CD14-positive monocyte (primary cell): ENCODE measurements at regions not wholly inside any gene's neighbourhood (a gene's known extent, or its start where the extent isn't known, plus 50 kb on each side); places are given as distances from the start of the nearest gene placed in this dataset.

Source experiments
- DNase-seq, 3 donors: peaks; one replicate each; pipeline ENCODE4 v3.0.0-alpha.2; 2011 to 2022
- H2AFZ ChIP-seq: 2 replicates; pipeline ENCODE4 v1.6.0; 2012; ENCODE audit warnings: mild to moderate bottlenecking, low read depth, low read length, inconsistent platforms; ENCODE audit not compliant: insufficient read depth, poor library complexity, severe bottlenecking
- H3K27ac ChIP-seq, 2 donors: 1 replicate in 1 of 2; 2 replicates in 1 of 2; pipeline ENCODE4 v1.5.1; 2012 to 2013; ENCODE audit warnings: low read length in 2 of 2, control low read depth in 1 of 2, inconsistent platforms in 1 of 2, low read depth in 1 of 2, mild to moderate bottlenecking in 1 of 2
- H3K27me3 ChIP-seq, 2 donors: one replicate each; pipeline versions ENCODE4 v1.6.0 to v1.6.1; 2011 to 2013; ENCODE audit warnings: low read length in 2 of 2; ENCODE audit not compliant: control insufficient read depth in 2 of 2, insufficient read depth in 2 of 2
- H3K36me3 ChIP-seq, 2 donors: replicated peaks in 1 of 2; 1 replicate in 1 of 2; 2 replicates in 1 of 2; pipeline versions ENCODE4 v1.5.1 to v1.6.1; 2012 to 2013; ENCODE audit warnings: low read length in 2 of 2, control low read depth in 1 of 2, inconsistent platforms in 1 of 2, mild to moderate bottlenecking in 1 of 2; ENCODE audit not compliant: insufficient read depth in 2 of 2, control insufficient read depth in 1 of 2
- H3K4me1 ChIP-seq, 2 donors: 1 replicate in 1 of 2; 2 replicates in 1 of 2; pipeline versions ENCODE4 v1.5.1 to v1.6.1; 2012 to 2013; ENCODE audit warnings: low read length in 2 of 2, control low read depth in 1 of 2, inconsistent platforms in 1 of 2, mild to moderate bottlenecking in 1 of 2, moderate library complexity in 1 of 2; ENCODE audit not compliant: insufficient read depth in 2 of 2, control insufficient read depth in 1 of 2
- H3K4me2 ChIP-seq: replicated peaks from 2 replicates; pipeline ENCODE3; 2012; ENCODE audit warnings: low read length, moderate library complexity, mild to moderate bottlenecking; ENCODE audit not compliant: poor library complexity, severe bottlenecking; ENCODE audit errors: extremely low read depth
- H3K4me3 ChIP-seq, 3 experiments: fragments of 200-600 bp in 1 of 3; sonication (generic) in 1 of 3; replicated peaks in 1 of 3; 1 replicate in 2 of 3; 2 replicates in 1 of 3; pipeline ENCODE4 v1.5.1; 2011 to 2013; ENCODE audit warnings: low read length in 3 of 3, mild to moderate bottlenecking in 3 of 3, control low read depth in 2 of 3, low read depth in 2 of 3, inconsistent platforms in 1 of 3, moderate library complexity in 1 of 3
- H3K79me2 ChIP-seq: 2 replicates; pipeline ENCODE4 v1.6.0; 2012; ENCODE audit warnings: mild to moderate bottlenecking, control low read depth, inconsistent platforms, low read length, moderate library complexity; ENCODE audit not compliant: insufficient read depth
- H3K9ac ChIP-seq: 2 replicates; pipeline ENCODE4 v1.6.0; 2017; ENCODE audit warnings: low read length, mild to moderate bottlenecking; ENCODE audit not compliant: insufficient read depth, poor library complexity, severe bottlenecking
- H3K9me3 ChIP-seq, 2 donors: replicated peaks in 1 of 2; 1 replicate in 1 of 2; 2 replicates in 1 of 2; pipeline versions ENCODE4 v1.5.1 to v1.6.1; 2012 to 2013; ENCODE audit warnings: low read length in 2 of 2, control low read depth in 1 of 2; ENCODE audit not compliant: control insufficient read depth in 1 of 2, insufficient read depth in 1 of 2
- H4K20me1 ChIP-seq: 2 replicates; pipeline ENCODE4 v1.6.0; 2012; ENCODE audit warnings: mild to moderate bottlenecking, low read length, control low read depth, moderate library complexity; ENCODE audit not compliant: insufficient read depth
- H3K27ac Mint-ChIP-seq, 7 donors: one replicate each; pipeline ENCODE4 v1.8.0; 2020; ENCODE audit warnings: mild to moderate bottlenecking in 7 of 7, mixed read lengths in 7 of 7, moderate library complexity in 6 of 7, inconsistent platforms in 2 of 7
- H3K27me3 Mint-ChIP-seq, 3 donors: one replicate each; pipeline ENCODE4 v1.8.0; 2021 to 2022; ENCODE audit warnings: low read depth in 3 of 3, mild to moderate bottlenecking in 3 of 3, mixed read lengths in 3 of 3, moderate library complexity in 3 of 3, inconsistent platforms in 1 of 3
- H3K36me3 Mint-ChIP-seq, 2 donors: one replicate each; pipeline ENCODE4 v1.8.0; 2020; ENCODE audit warnings: mixed read lengths in 2 of 2, inconsistent platforms in 1 of 2, mild to moderate bottlenecking in 1 of 2
- H3K4me1 Mint-ChIP-seq: one replicate; pipeline ENCODE4 v1.8.0; 2020; ENCODE audit warnings: mild to moderate bottlenecking, mixed read lengths
- H3K4me3 Mint-ChIP-seq, 2 donors: one replicate each; pipeline ENCODE4 v1.8.0; 2020; ENCODE audit warnings: mild to moderate bottlenecking in 2 of 2, mixed read lengths in 2 of 2, moderate library complexity in 1 of 2
- H3K9me3 Mint-ChIP-seq, 7 donors: one replicate each; pipeline ENCODE4 v1.8.0; 2020 to 2022; ENCODE audit warnings: mixed read lengths in 7 of 7, mild to moderate bottlenecking in 6 of 7, moderate library complexity in 6 of 7, inconsistent platforms in 2 of 7
- WGBS: methylation state at CpG from one replicate; pipeline ENCODE4 v1.1.5; 2013; ENCODE audit warnings: missing lambda C conversion rate; ENCODE audit not compliant: insufficient coverage; 5-methylcytosine and 5-hydroxymethylcytosine counted together
- intact Hi-C, 2 donors: fragments of 100-400 bp; cut with micrococcal nuclease; formaldehyde crosslinking; loops; one replicate each; pipeline versions ENCODE4 v1.15.0 to v1.15.1; 2023
- TF ChIP-seq, protein P1 (sequence below): fragments of 200-600 bp; IDR thresholded peaks from one replicate; pipeline ENCODE4 v1.8.0; 2022; ENCODE audit warnings: antibody characterized with exemption, mild to moderate bottlenecking

DNA sequence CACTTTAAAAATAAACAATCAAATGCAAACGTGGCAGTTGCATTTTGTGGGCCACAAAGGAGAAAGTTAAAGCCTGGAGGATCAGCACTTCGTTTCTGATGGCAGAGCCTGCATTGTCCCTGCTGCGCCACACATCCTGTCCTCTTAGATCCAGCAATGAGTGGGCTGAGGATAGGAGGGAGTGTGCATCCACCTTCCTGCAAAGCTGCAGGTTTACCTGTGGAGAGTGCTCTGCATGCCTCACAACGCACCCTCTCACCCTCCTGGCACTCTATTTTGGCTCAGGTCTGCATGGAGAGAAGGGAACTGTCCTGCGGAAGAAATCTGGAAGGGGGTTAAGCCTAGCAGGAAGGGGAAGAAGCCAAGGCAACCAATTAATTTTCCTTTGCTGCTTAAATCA, 212.2 kb upstream of the SLC24A2 start:
- H3K9me3 Mint-ChIP-seq, result peaks cover 0 to 10% (median 4%) of the 10 kb centered on the region in 7 donors
- no peak for DNase-seq
- Histone ChIP-seq H3K36me3 (no peaks in the 10 kb centered on the region), H3K9ac (no peak overlapping the region), H3K79me2 (no peaks in the 10 kb centered on the region), H3K27ac (no peak overlapping the region), H3K4me1 (no peaks in the 10 kb centered on the region), H4K20me1 (no peaks in the 10 kb centered on the region), H3K4me2 (no peak overlapping the region), H3K9me3 (peaks cover 0 to 3% of the 10 kb centered on the region in 2 donors), H3K4me3 (no peak overlapping the region), H3K27me3 (no peaks in the 10 kb centered on the region), H2AFZ (no peak overlapping the region)
- TF ChIP-seq, protein P1, sequence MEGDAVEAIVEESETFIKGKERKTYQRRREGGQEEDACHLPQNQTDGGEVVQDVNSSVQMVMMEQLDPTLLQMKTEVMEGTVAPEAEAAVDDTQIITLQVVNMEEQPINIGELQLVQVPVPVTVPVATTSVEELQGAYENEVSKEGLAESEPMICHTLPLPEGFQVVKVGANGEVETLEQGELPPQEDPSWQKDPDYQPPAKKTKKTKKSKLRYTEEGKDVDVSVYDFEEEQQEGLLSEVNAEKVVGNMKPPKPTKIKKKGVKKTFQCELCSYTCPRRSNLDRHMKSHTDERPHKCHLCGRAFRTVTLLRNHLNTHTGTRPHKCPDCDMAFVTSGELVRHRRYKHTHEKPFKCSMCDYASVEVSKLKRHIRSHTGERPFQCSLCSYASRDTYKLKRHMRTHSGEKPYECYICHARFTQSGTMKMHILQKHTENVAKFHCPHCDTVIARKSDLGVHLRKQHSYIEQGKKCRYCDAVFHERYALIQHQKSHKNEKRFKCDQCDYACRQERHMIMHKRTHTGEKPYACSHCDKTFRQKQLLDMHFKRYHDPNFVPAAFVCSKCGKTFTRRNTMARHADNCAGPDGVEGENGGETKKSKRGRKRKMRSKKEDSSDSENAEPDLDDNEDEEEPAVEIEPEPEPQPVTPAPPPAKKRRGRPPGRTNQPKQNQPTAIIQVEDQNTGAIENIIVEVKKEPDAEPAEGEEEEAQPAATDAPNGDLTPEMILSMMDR, result no peak
- H3K27ac Mint-ChIP-seq, result no peak overlapping the region
- H3K4me1 Mint-ChIP-seq, result no peaks in the 10 kb centered on the region
- no peaks in the 10 kb centered on the region for H3K36me3 Mint-ChIP-seq
- WGBS, result 100% methylated on average over 1 of the region's 5 CpGs
- no peak overlapping the region for H3K4me3 Mint-ChIP-seq
- intact Hi-C loops, result no loop called here
- H3K27me3 Mint-ChIP-seq, result no peaks in the 10 kb centered on the region

DNA sequence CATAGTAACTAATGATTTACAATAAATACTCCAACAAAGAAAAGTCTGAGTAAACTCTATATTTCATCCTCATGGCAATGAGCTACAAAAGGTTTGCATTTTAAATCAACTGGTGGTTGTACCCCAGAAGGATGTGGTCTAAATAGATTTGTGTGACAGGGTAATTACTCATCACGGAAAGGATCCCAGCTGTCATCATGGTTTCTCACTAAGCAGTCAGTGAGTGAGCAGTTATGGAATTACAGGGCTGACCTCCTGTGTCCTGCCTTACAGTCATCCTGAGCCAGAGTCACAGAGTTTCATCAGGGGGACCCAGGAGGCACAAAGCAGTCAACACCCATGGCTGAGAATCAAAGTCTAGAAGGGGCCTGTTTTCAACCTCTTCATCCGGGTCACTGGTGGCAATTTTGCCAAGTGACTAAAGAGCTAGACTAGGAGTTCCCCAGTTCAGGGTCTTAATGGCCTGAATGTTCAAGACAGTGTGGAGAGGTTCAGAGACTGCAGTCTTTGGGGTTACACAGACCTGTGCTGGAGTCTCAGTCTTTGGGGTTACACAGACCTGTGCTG, 210.7 kb upstream of the SLC24A2 start:
- DNase-seq, result no peak
- Histone ChIP-seq H2AFZ (no peak overlapping the region), H3K27ac (no peak overlapping the region), H3K4me2 (no peak overlapping the region), H3K79me2 (no peaks in the 10 kb centered on the region), H3K4me1 (no peaks in the 10 kb centered on the region), H3K9ac (no peak overlapping the region), H3K4me3 (no peak overlapping the region), H4K20me1 (no peaks in the 10 kb centered on the region), H3K36me3 (no peaks in the 10 kb centered on the region), H3K9me3 (peaks cover 0 to 3% of the 10 kb centered on the region in 2 donors), H3K27me3 (no peaks in the 10 kb centered on the region)
- H3K27ac Mint-ChIP-seq, result no peak overlapping the region
- no peaks in the 10 kb centered on the region for H3K4me1 Mint-ChIP-seq
- TF ChIP-seq, protein P1, result no peak
- intact Hi-C loops, result no loop called here
- no peak overlapping the region for H3K4me3 Mint-ChIP-seq
- no peaks in the 10 kb centered on the region for H3K36me3 Mint-ChIP-seq
- H3K27me3 Mint-ChIP-seq, result no peaks in the 10 kb centered on the region
- H3K9me3 Mint-ChIP-seq, result peaks cover 0 to 10% (median 4%) of the 10 kb centered on the region in 7 donors
- 64% methylated on average over 2 of the region's 2 CpGs for WGBS
